Parathyroid adenoma (tissue), 2 donors: ENCODE measurements at regions not wholly inside any gene's neighbourhood (a gene's known extent, or its start where the extent isn't known, plus 50 kb on each side); places are given as distances from the start of the nearest gene placed in this dataset.

Experiments
- H2AFZ ChIP-seq: fragments of 300-600 bp; sonication (generic); one replicate; pipeline ENCODE4 v1.7.0; 2017; ENCODE audit warnings: antibody characterized with exemption, mild to moderate bottlenecking
- H3K27ac ChIP-seq: fragments of 300-600 bp; sonication (generic); one replicate; pipeline ENCODE4 v1.7.0; 2017
- H3K27me3 ChIP-seq: fragments of 300-600 bp; sonication (generic); one replicate; pipeline ENCODE4 v1.7.0; 2017; ENCODE audit warnings: low read length; ENCODE audit not compliant: control insufficient read depth, insufficient read depth
- H3K36me3 ChIP-seq: fragments of 300-600 bp; sonication (generic); one replicate; pipeline ENCODE4 v1.7.0; 2017; ENCODE audit warnings: low read length; ENCODE audit not compliant: control insufficient read depth, insufficient read depth
- H3K4me1 ChIP-seq: fragments of 300-600 bp; sonication (generic); one replicate; pipeline ENCODE4 v1.7.0; 2017; ENCODE audit warnings: control low read depth
- H3K4me2 ChIP-seq: fragments of 300-600 bp; sonication (generic); one replicate; pipeline ENCODE4 v1.7.0; 2017; ENCODE audit warnings: low read length
- H3K4me3 ChIP-seq: fragments of 300-600 bp; sonication (generic); one replicate; pipeline ENCODE4 v1.7.0; 2017; ENCODE audit warnings: low read depth, low read length
- H3K79me2 ChIP-seq: fragments of 300-600 bp; sonication (generic); one replicate; pipeline ENCODE4 v1.7.0; 2017; ENCODE audit warnings: control low read depth
- H3K9ac ChIP-seq: fragments of 300-600 bp; sonication (generic); one replicate; pipeline ENCODE4 v1.7.0; 2017; ENCODE audit warnings: mild to moderate bottlenecking
- H3K9me3 ChIP-seq: fragments of 300-600 bp; sonication (generic); one replicate; pipeline ENCODE4 v1.7.0; 2017; ENCODE audit warnings: low read length; ENCODE audit not compliant: control insufficient read depth
- TF ChIP-seq, protein P1 (sequence below): fragments of 300-600 bp; sonication (generic); IDR thresholded peaks from one replicate; pipeline ENCODE4 v1.7.0; 2017; ENCODE audit warnings: antibody characterized with exemption, mild to moderate bottlenecking
- donor health status: primary hyperparathyroidism.

- no peaks in the 10 kb centered on the region for H3K79me2 ChIP-seq
- TF ChIP-seq, protein P1, sequence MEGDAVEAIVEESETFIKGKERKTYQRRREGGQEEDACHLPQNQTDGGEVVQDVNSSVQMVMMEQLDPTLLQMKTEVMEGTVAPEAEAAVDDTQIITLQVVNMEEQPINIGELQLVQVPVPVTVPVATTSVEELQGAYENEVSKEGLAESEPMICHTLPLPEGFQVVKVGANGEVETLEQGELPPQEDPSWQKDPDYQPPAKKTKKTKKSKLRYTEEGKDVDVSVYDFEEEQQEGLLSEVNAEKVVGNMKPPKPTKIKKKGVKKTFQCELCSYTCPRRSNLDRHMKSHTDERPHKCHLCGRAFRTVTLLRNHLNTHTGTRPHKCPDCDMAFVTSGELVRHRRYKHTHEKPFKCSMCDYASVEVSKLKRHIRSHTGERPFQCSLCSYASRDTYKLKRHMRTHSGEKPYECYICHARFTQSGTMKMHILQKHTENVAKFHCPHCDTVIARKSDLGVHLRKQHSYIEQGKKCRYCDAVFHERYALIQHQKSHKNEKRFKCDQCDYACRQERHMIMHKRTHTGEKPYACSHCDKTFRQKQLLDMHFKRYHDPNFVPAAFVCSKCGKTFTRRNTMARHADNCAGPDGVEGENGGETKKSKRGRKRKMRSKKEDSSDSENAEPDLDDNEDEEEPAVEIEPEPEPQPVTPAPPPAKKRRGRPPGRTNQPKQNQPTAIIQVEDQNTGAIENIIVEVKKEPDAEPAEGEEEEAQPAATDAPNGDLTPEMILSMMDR: no peak
- no peak overlapping the region for H2AFZ ChIP-seq
- H3K27ac ChIP-seq: no peak overlapping the region
- H3K9me3 ChIP-seq: no peaks in the 10 kb centered on the region
- no peaks in the 10 kb centered on the region for H3K4me1 ChIP-seq
- H3K9ac ChIP-seq: no peak overlapping the region
- no peak overlapping the region for H3K4me2 ChIP-seq
- no peak overlapping the region for H3K4me3 ChIP-seq
- no peaks in the 10 kb centered on the region for H3K36me3 ChIP-seq
- H3K27me3 ChIP-seq: no peaks in the 10 kb centered on the region
Measured at GRCh38 chr1:38129971-38130370, 83.4 kb upstream of the POU3F1 start.

GRCh38 chr1:38129473-38129872 lies 82.9 kb upstream of the POU3F1 start:
- Histone ChIP-seq H2AFZ (no peak overlapping the region), H3K4me1 (no peaks in the 10 kb centered on the region)

DNA sequence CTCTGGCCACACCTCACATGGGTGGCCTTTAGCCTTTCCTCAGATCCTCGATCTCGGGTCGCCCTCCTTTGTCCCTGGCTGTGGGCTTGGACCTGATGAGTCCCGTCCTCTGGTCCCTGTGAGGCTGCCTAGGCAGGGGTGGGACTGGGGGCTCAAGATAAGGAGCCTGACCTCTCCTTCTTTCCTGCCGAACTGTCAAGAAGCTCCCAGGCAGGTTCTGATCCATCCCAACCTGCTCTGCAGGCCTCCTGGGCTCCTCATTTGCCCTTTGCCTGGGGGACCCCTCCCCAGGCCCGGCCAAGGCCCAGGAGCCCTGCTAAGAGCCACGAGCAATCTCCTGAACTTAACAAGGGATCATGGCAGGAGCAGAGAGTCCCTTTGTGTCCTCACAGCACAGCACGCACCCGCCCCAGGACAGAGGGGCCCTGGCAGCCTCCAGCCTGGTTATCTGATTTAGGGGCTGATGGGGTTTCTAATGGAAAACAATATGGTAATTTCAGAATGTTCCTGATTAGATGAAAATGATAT lies 82.4 kb upstream of the POU3F1 start:
- Histone ChIP-seq H3K27ac (no peak overlapping the region), H3K27me3 (no peaks in the 10 kb centered on the region), H3K4me2 (no peak overlapping the region), H3K9ac (no peak overlapping the region), H2AFZ (no peak overlapping the region), H3K4me3 (no peak overlapping the region), H3K36me3 (no peaks in the 10 kb centered on the region), H3K4me1 (no peaks in the 10 kb centered on the region), H3K9me3 (no peaks in the 10 kb centered on the region), H3K79me2 (no peaks in the 10 kb centered on the region)
- TF ChIP-seq, protein P1: no peak

More at GRCh38 chr1:38129473-38129872, 82.9 kb upstream of the POU3F1 start:
- H3K27ac ChIP-seq: no peak overlapping the region
- no peaks in the 10 kb centered on the region for H3K27me3 ChIP-seq
- H3K79me2 ChIP-seq: no peaks in the 10 kb centered on the region
- no peak overlapping the region for H3K4me2 ChIP-seq
- TF ChIP-seq, protein P1: no peak
- no peak overlapping the region for H3K4me3 ChIP-seq
- H3K9ac ChIP-seq: no peak overlapping the region
- H3K9me3 ChIP-seq: no peaks in the 10 kb centered on the region
- no peaks in the 10 kb centered on the region for H3K36me3 ChIP-seq

- Histone ChIP-seq H3K4me1 (no peaks in the 10 kb centered on the region), H3K4me2 (no peak overlapping the region)
Measured at GRCh38 chr1:38128511-38128910, 81.9 kb upstream of the POU3F1 start.

DNA sequence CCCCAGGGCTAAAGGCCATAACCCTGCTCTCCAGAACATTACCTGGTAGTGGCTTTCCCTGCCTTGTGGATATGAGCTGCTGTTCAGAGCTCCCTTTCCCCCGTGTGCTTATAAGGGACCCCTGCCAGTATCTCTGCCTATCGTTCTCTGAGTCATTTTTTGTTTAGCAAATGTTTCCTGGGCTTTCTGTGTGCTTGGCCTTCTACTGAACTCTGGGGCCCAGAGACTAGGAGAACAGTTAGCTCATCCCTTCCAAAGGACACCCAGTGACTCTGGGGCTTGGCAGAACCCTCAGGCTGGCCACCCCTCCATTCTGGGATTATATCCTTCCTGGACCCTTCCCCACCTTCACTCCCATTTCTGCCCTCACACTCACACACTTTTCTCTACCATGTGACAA lies 80.8 kb upstream of the POU3F1 start:
- H3K27me3 ChIP-seq: no peaks in the 10 kb centered on the region
- TF ChIP-seq, protein P1: no peak
- H3K27ac ChIP-seq: no peak overlapping the region

More at GRCh38 chr1:38128511-38128910, 81.9 kb upstream of the POU3F1 start:
- TF ChIP-seq, protein P1: no peak
- H3K27ac ChIP-seq: no peak overlapping the region
- H3K4me3 ChIP-seq: no peak overlapping the region
- H3K79me2 ChIP-seq: no peaks in the 10 kb centered on the region
- H3K36me3 ChIP-seq: no peaks in the 10 kb centered on the region
- H2AFZ ChIP-seq: no peak overlapping the region
- no peaks in the 10 kb centered on the region for H3K9me3 ChIP-seq
- no peaks in the 10 kb centered on the region for H3K27me3 ChIP-seq
- no peak overlapping the region for H3K9ac ChIP-seq

More for the DNA sequence above, 80.8 kb upstream of the POU3F1 start:
- Histone ChIP-seq H3K9ac (no peak overlapping the region), H2AFZ (no peak overlapping the region), H3K36me3 (no peaks in the 10 kb centered on the region), H3K4me1 (no peaks in the 10 kb centered on the region), H3K4me2 (no peak overlapping the region), H3K79me2 (no peaks in the 10 kb centered on the region), H3K4me3 (no peak overlapping the region), H3K9me3 (no peaks in the 10 kb centered on the region)
